PC-9 (cell line): ENCODE measurements at regions not wholly inside any gene's neighbourhood (a gene's known extent, or its start where the extent isn't known, plus 50 kb on each side); places are given as distances from the start of the nearest gene placed in this dataset.

Experiments
- BruUV-seq: library from RNA; stranded (reverse); fragments of 400-500 nt; replicated peaks from 2 replicates; lab custom pipeline; 2021; lab: Mats Ljungman, UMichigan
- CTCF ChIA-PET: fragments of 300-600 bp; sonication (Branson Sonifier 250); formaldehyde crosslinking; loops from one replicate; lab custom pipeline; 2022; ENCODE audit warnings: antibody characterized with exemption; lab: Charles Lee
- POLR2A ChIA-PET: fragments of 300-600 bp; sonication (Branson Sonifier 250); formaldehyde crosslinking; loops from one replicate; lab custom pipeline; 2022; ENCODE audit warnings: antibody characterized with exemption; ENCODE audit not compliant: unreplicated experiment; lab: Charles Lee
- DNase-seq, 2 experiments: peaks; one replicate each; pipeline versions ENCODE4 v3.0.0 to v3.0.0-alpha.2; 2015 to 2022; ENCODE audit warnings: mixed read lengths in 1 of 2
- H2AFZ ChIP-seq: fragments of 200-600 bp; sonication (generic); 2 replicates; pipeline ENCODE4 v1.8.1; 2017; ENCODE audit warnings: antibody characterized with exemption
- H3F3A ChIP-seq: fragments of 200-600 bp; sonication (generic); 2 replicates; pipeline ENCODE4 v1.8.1; 2017; ENCODE audit warnings: antibody characterized with exemption, mild to moderate bottlenecking, low read depth; ENCODE audit not compliant: insufficient read depth
- H3K27ac ChIP-seq: fragments of 200-600 bp; sonication (generic); 2 replicates; pipeline ENCODE4 v1.6.1; 2016; ENCODE audit warnings: mixed run types
- H3K27me3 ChIP-seq: fragments of 200-600 bp; sonication (generic); 2 replicates; pipeline ENCODE4 v1.6.1; 2016; ENCODE audit warnings: low read depth, mixed run types; ENCODE audit not compliant: insufficient read depth
- H3K36me3 ChIP-seq: fragments of 200-600 bp; sonication (generic); 2 replicates; pipeline ENCODE4 v1.6.1; 2016; ENCODE audit warnings: low read depth, mixed run types
- H3K4me1 ChIP-seq: fragments of 200-600 bp; sonication (generic); replicated peaks from 2 replicates; pipeline ENCODE4 v1.6.1; 2016; ENCODE audit warnings: mixed run types; ENCODE audit not compliant: insufficient read depth
- H3K4me2 ChIP-seq: fragments of 200-600 bp; sonication (generic); 2 replicates; pipeline ENCODE4 v1.6.1; 2017; ENCODE audit warnings: mixed run types
- H3K4me3 ChIP-seq: fragments of 200-600 bp; sonication (generic); 2 replicates; pipeline ENCODE4 v1.6.1; 2016; ENCODE audit warnings: mixed run types
- H3K79me2 ChIP-seq: fragments of 200-600 bp; sonication (generic); 2 replicates; pipeline ENCODE4 v1.6.1; 2017; ENCODE audit warnings: low read depth, mixed run types
- H3K9me2 ChIP-seq: fragments of 200-600 bp; sonication (generic); 2 replicates; pipeline ENCODE4 v1.8.1; 2017; ENCODE audit warnings: mild to moderate bottlenecking; ENCODE audit not compliant: insufficient read depth
- H3K9me3 ChIP-seq: fragments of 200-600 bp; sonication (generic); 2 replicates; pipeline ENCODE4 v1.8.1; 2016; ENCODE audit warnings: low read depth; ENCODE audit not compliant: insufficient read depth
- H4K20me1 ChIP-seq: fragments of 200-600 bp; sonication (generic); 2 replicates; pipeline ENCODE4 v1.8.1; 2017; ENCODE audit not compliant: insufficient read depth
- CTCF ChIP-seq: fragments of 200-600 bp; sonication (generic); conservative IDR thresholded peaks from 2 replicates; pipeline ENCODE4 v1.6.1; 2017; ENCODE audit warnings: mixed run types, antibody characterized with exemption, mild to moderate bottlenecking, moderate library complexity
- EZH2 ChIP-seq: fragments of 200-600 bp; sonication (generic); IDR thresholded peaks from 2 replicates; pipeline ENCODE4 v1.8.0; 2017; ENCODE audit warnings: antibody characterized with exemption, low read depth
- intact Hi-C: fragments of 100-400 bp; cut with micrococcal nuclease; formaldehyde crosslinking; loops from one replicate; pipeline ENCODE4 v1.10.0; 2022; ENCODE audit not compliant: unreplicated experiment

GRCh38 chr16:64280317-64280716, 841.5 kb downstream of the CDH11 start:
- no peaks in the 10 kb centered on the region for H3F3A ChIP-seq
- ChIA-PET CTCF (no interaction called here), POLR2A (no interaction called here)

GRCh38 chr16:64278196-64278595, 843.7 kb downstream of the CDH11 start:
- BruUV-seq: no TSS peak
- Histone ChIP-seq H3K4me3 (no peak overlapping the region), H3K9me3 (no peaks in the 10 kb centered on the region), H2AFZ (no peak overlapping the region), H4K20me1 (no peaks in the 10 kb centered on the region; the same call in 1 of the 2 replicates), H3F3A (no peaks in the 10 kb centered on the region), H3K27ac (no peak overlapping the region), H3K27me3 (no peaks in the 10 kb centered on the region), H3K9me2 (no peaks in the 10 kb centered on the region), H3K4me1 (no peaks in the 10 kb centered on the region), H3K79me2 (no peaks in the 10 kb centered on the region), H3K36me3 (no peaks in the 10 kb centered on the region), H3K4me2 (no peak overlapping the region)
- no peak for TF ChIP-seq EZH2
- TF ChIP-seq CTCF: no peak
- intact Hi-C loops: no loop called here
- POLR2A ChIA-PET: no interaction called here
- DNase-seq: no peak
- CTCF ChIA-PET: no interaction called here

More at GRCh38 chr16:64280317-64280716, 841.5 kb downstream of the CDH11 start:
- H3K27ac ChIP-seq: no peak overlapping the region
- intact Hi-C loops: no loop called here
- H3K9me2 ChIP-seq: no peaks in the 10 kb centered on the region
- TF ChIP-seq CTCF (no peak), EZH2 (no peak)
- H2AFZ ChIP-seq: peak overlapping the region; percentile 68; the same call in 1 of the 2 replicates
- H3K9me3 ChIP-seq: no peaks in the 10 kb centered on the region
- H3K4me3 ChIP-seq: no peak overlapping the region
- H4K20me1 ChIP-seq: no peaks in the 10 kb centered on the region; the same call in 1 of the 2 replicates
- no peaks in the 10 kb centered on the region for H3K4me1 ChIP-seq
- no peak for DNase-seq
- BruUV-seq: no TSS peak
- no peaks in the 10 kb centered on the region for H3K36me3 ChIP-seq
- H3K79me2 ChIP-seq: no peaks in the 10 kb centered on the region
- H3K27me3 ChIP-seq: no peaks in the 10 kb centered on the region
- H3K4me2 ChIP-seq: no peak overlapping the region

GRCh38 chr16:64276646-64277045, 845.2 kb downstream of the CDH11 start:
- H3K4me3 ChIP-seq: no peak overlapping the region
- CTCF ChIA-PET: no interaction called here
- no peaks in the 10 kb centered on the region for H3K36me3 ChIP-seq
- no peak overlapping the region for H3K27ac ChIP-seq
- intact Hi-C loops: no loop called here
- no peak overlapping the region for H3K4me2 ChIP-seq
- no peaks in the 10 kb centered on the region; the same call in 1 of the 2 replicates for H4K20me1 ChIP-seq
- H3F3A ChIP-seq: no peaks in the 10 kb centered on the region
- H2AFZ ChIP-seq: no peak overlapping the region
- no TSS peak for BruUV-seq
- H3K4me1 ChIP-seq: no peaks in the 10 kb centered on the region
- TF ChIP-seq CTCF: no peak
- no peak for TF ChIP-seq EZH2
- H3K27me3 ChIP-seq: no peaks in the 10 kb centered on the region
- no peak for DNase-seq
- POLR2A ChIA-PET: no interaction called here
- H3K79me2 ChIP-seq: no peaks in the 10 kb centered on the region
- H3K9me3 ChIP-seq: no peaks in the 10 kb centered on the region
- no peaks in the 10 kb centered on the region for H3K9me2 ChIP-seq
